ENCODE measurements at regions not wholly inside any gene's neighbourhood (a gene's known extent, or its start where the extent isn't known, plus 50 kb on each side); places are given as distances from the start of the nearest gene placed in this dataset.

DNA sequence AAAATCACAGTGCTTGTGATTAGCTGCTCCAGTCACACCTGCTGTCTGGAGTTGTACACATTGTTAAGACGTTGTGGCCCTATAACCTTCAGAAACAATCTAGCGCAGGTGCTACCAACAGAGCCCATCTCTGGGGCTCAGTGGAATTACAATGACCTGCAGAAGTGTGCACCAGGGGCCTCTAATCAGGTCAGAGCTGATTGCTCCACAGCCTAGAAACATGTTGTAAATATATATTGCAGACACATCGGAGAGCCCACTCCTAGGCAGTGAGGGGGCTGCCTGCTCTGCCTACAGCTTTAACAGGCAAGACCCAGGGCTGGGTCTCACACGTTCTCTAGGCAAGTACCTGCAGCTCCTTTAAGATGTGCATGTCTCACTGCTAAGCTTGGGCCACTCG is 302.0 kb downstream of the SIPA1L2 start:
- no peak for TF ChIP-seq ZBTB7A (IDR thresholded peaks at IDR 0.05; ENCODE audit: low read depth)
- no peak for TF ChIP-seq FOXM1 (IDR thresholded peaks at IDR 0.05; ENCODE audit: borderline replicate concordance, low read depth)
- no peak for TF ChIP-seq EGR1 (IDR thresholded peaks at IDR 0.05)
- no peak for TF ChIP-seq EP300 (IDR thresholded peaks at IDR 0.05; ENCODE audit: borderline replicate concordance)
- no peak for TF ChIP-seq TEAD4 (IDR thresholded peaks at IDR 0.05)
- TF ChIP-seq, protein P1, sequence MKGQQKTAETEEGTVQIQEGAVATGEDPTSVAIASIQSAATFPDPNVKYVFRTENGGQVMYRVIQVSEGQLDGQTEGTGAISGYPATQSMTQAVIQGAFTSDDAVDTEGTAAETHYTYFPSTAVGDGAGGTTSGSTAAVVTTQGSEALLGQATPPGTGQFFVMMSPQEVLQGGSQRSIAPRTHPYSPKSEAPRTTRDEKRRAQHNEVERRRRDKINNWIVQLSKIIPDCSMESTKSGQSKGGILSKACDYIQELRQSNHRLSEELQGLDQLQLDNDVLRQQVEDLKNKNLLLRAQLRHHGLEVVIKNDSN (IDR thresholded peaks at IDR 0.05) = no peak
- TF ChIP-seq YY1 (IDR thresholded peaks at IDR 0.05; ENCODE audit: low read depth) = no peak
- no peak for TF ChIP-seq RAD21 (IDR thresholded peaks at IDR 0.05; ENCODE audit: low read depth)
- TF ChIP-seq, protein P2, sequence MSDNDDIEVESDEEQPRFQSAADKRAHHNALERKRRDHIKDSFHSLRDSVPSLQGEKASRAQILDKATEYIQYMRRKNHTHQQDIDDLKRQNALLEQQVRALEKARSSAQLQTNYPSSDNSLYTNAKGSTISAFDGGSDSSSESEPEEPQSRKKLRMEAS (IDR thresholded peaks at IDR 0.05) = no peak
- TF ChIP-seq REST (IDR thresholded peaks at IDR 0.05; ENCODE audit: low read depth) = no peak
- no peak for TF ChIP-seq CREB1 (IDR thresholded peaks at IDR 0.05; ENCODE audit: low read depth)
- no peak for TF ChIP-seq TCF12 (IDR thresholded peaks at IDR 0.05; ENCODE audit: low read depth)
- TF ChIP-seq CEBPB (IDR thresholded peaks at IDR 0.05) = no peak
- no peak for TF ChIP-seq TAF1 (IDR thresholded peaks at IDR 0.05; ENCODE audit: low read depth)
- TF ChIP-seq NFIC (IDR thresholded peaks at IDR 0.05) = no peak

DNA sequence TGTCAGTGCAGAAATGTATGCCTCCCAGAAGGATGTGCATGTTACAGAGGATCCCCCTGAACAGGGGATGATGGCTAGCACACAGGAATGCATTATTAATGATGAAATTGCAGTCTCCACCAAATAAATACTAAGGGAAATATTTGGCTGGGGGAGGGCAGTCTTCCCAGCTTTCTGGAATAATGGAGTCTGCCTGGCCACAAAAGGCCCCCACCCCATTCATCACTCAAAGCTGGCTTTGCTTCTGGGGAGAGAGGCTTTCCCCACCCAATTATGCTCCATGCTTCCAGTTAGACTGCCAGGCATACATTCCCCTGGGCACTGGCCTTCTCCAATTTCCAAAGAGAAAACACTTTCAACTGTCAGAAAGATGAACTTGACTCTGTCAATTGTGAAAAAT is 302.7 kb downstream of the SIPA1L2 start:
- TF ChIP-seq, protein P2 (IDR thresholded peaks at IDR 0.05) = no peak
- TF ChIP-seq FOXM1 (IDR thresholded peaks at IDR 0.05; ENCODE audit: borderline replicate concordance, low read depth) = no peak
- no peak for TF ChIP-seq YY1 (IDR thresholded peaks at IDR 0.05; ENCODE audit: low read depth)
- TF ChIP-seq CEBPB (IDR thresholded peaks at IDR 0.05) = no peak
- no peak for TF ChIP-seq NFIC (IDR thresholded peaks at IDR 0.05)
- no peak for TF ChIP-seq TAF1 (IDR thresholded peaks at IDR 0.05; ENCODE audit: low read depth)
- TF ChIP-seq RAD21 (IDR thresholded peaks at IDR 0.05; ENCODE audit: low read depth) = no peak
- TF ChIP-seq CREB1 (IDR thresholded peaks at IDR 0.05; ENCODE audit: low read depth) = no peak
- no peak for TF ChIP-seq EGR1 (IDR thresholded peaks at IDR 0.05)
- no peak for TF ChIP-seq REST (IDR thresholded peaks at IDR 0.05; ENCODE audit: low read depth)

GRCh38 chr1:232322162-232322734 is 307.7 kb downstream of the SIPA1L2 start:
- no peak for TF ChIP-seq CREB1 (IDR thresholded peaks at IDR 0.05; ENCODE audit: low read depth)
- TF ChIP-seq CEBPB (IDR thresholded peaks at IDR 0.05) = no peak
- TF ChIP-seq YY1 (IDR thresholded peaks at IDR 0.05; ENCODE audit: low read depth) = no peak
- TF ChIP-seq TEAD4 (IDR thresholded peaks at IDR 0.05) = no peak
- TF ChIP-seq REST (IDR thresholded peaks at IDR 0.05; ENCODE audit: low read depth) = no peak
- no peak for TF ChIP-seq EGR1 (IDR thresholded peaks at IDR 0.05)
- no peak for TF ChIP-seq TAF1 (IDR thresholded peaks at IDR 0.05; ENCODE audit: low read depth)
- TF ChIP-seq, protein P1 (IDR thresholded peaks at IDR 0.05) = no peak
- TF ChIP-seq, protein P2 (IDR thresholded peaks at IDR 0.05) = no peak
- no peak for TF ChIP-seq TCF12 (IDR thresholded peaks at IDR 0.05; ENCODE audit: low read depth)
- no peak for TF ChIP-seq FOXM1 (IDR thresholded peaks at IDR 0.05; ENCODE audit: borderline replicate concordance, low read depth)
- no peak for TF ChIP-seq NFIC (IDR thresholded peaks at IDR 0.05)
- no peak for TF ChIP-seq EP300 (IDR thresholded peaks at IDR 0.05; ENCODE audit: borderline replicate concordance)

GRCh38 chr1:232319518-232320210 is 310.3 kb downstream of the SIPA1L2 start:
- TF ChIP-seq RAD21 (IDR thresholded peaks at IDR 0.05; ENCODE audit: low read depth) = no peak
- no peak for TF ChIP-seq FOXM1 (IDR thresholded peaks at IDR 0.05; ENCODE audit: borderline replicate concordance, low read depth)
- TF ChIP-seq TEAD4 (IDR thresholded peaks at IDR 0.05) = no peak
- TF ChIP-seq, protein P1 (IDR thresholded peaks at IDR 0.05) = no peak
- no peak for TF ChIP-seq ZBTB7A (IDR thresholded peaks at IDR 0.05; ENCODE audit: low read depth)
- TF ChIP-seq TAF1 (IDR thresholded peaks at IDR 0.05; ENCODE audit: low read depth) = no peak
- no peak for TF ChIP-seq REST (IDR thresholded peaks at IDR 0.05; ENCODE audit: low read depth)
- no peak for TF ChIP-seq EGR1 (IDR thresholded peaks at IDR 0.05)
- no peak for TF ChIP-seq CEBPB (IDR thresholded peaks at IDR 0.05)
